ENCODE measurements at regions not wholly inside any gene's neighbourhood (a gene's known extent, or its start where the extent isn't known, plus 50 kb on each side); places are given as distances from the start of the nearest gene placed in this dataset.

- no peak for TF ChIP-seq CTCF (IDR thresholded peaks at IDR 0.05)
- no peak for TF ChIP-seq POLR2A (IDR thresholded peaks at IDR 0.05)
These were observed 106.9 kb upstream of the FAM3C start for GRCh38 chr7:121503039-121503438.
